Fibroblast of pulmonary artery (primary cell): ENCODE measurements at regions not wholly inside any gene's neighbourhood (a gene's known extent, or its start where the extent isn't known, plus 50 kb on each side); places are given as distances from the start of the nearest gene placed in this dataset.

ENCODE experiments used
- DNase-seq: peaks from one replicate; pipeline ENCODE4 v3.0.0-alpha.2; 2010; ENCODE audit warnings: low read depth
- H3K4me3 ChIP-seq: replicated peaks from 2 replicates; pipeline ENCODE4 v1.5.1; 2011; ENCODE audit warnings: low read depth, mild to moderate bottlenecking, control low read depth, low read length, moderate library complexity
- CTCF ChIP-seq: IDR thresholded peaks from 2 replicates; pipeline ENCODE4 v1.5.1; 2011; ENCODE audit warnings: mild to moderate bottlenecking, control low read depth, low read length, inconsistent platforms; ENCODE audit errors: missing control alignments

- H3K4me3 ChIP-seq: no peak overlapping the region
- no peak for DNase-seq
Measured at GRCh38 chr10:93177511-93177910, 103.8 kb downstream of the CYP26A1 start.

GRCh38 chr10:93178226-93178625 lies 104.5 kb downstream of the CYP26A1 start:
- no peak overlapping the region for H3K4me3 ChIP-seq
- TF ChIP-seq CTCF: no peak
- no peak for DNase-seq

More at GRCh38 chr10:93177511-93177910, 103.8 kb downstream of the CYP26A1 start:
- TF ChIP-seq CTCF: no peak

- no peak overlapping the region for H3K4me3 ChIP-seq
- DNase-seq: peak; percentile 46
- no peak for TF ChIP-seq CTCF
Measured at GRCh38 chr10:93180482-93180931, 106.8 kb downstream of the CYP26A1 start.

- no peak for TF ChIP-seq CTCF
Measured at GRCh38 chr10:93181271-93182048, 107.8 kb downstream of the CYP26A1 start.

GRCh38 chr10:93182049-93182327 lies 108.3 kb downstream of the CYP26A1 start:
- H3K4me3 ChIP-seq: no peak overlapping the region
- DNase-seq: no peak
- TF ChIP-seq CTCF: no peak

More at GRCh38 chr10:93181271-93182048, 107.8 kb downstream of the CYP26A1 start:
- no peak for DNase-seq
- H3K4me3 ChIP-seq: no peak overlapping the region

- TF ChIP-seq CTCF: no peak
- H3K4me3 ChIP-seq: no peak overlapping the region
- DNase-seq: no peak
Measured at GRCh38 chr10:93182790-93183189, 109.1 kb downstream of the CYP26A1 start.

GRCh38 chr10:93186653-93187052 lies 113.0 kb downstream of the CYP26A1 start:
- no peak overlapping the region for H3K4me3 ChIP-seq
- no peak for TF ChIP-seq CTCF
- no peak for DNase-seq
